RWPE2 (cell line): ENCODE measurements at regions not wholly inside any gene's neighbourhood (a gene's known extent, or its start where the extent isn't known, plus 50 kb on each side); places are given as distances from the start of the nearest gene placed in this dataset.
"Not testable (repeated sequence)": the region's sequence is repeated elsewhere in the genome, so short reads cannot be mapped to it uniquely, and the experiment has no call there.

Experiments
- ATAC-seq: fragments of 200-7000 bp; cut with Tn5 transposase; 3 replicates; pipeline ENCODE4 v1.9.1; 2021; ENCODE audit warnings: low read depth
- DNase-seq: peaks from one replicate; pipeline ENCODE4 v3.0.0-alpha.2; 2020; ENCODE audit warnings: low spot score
- H3K27ac ChIP-seq: fragments of 450-650 bp; 2 replicates; pipeline ENCODE4 v1.5.1; 2017; ENCODE audit warnings: mild to moderate bottlenecking; ENCODE audit not compliant: poor library complexity, severe bottlenecking
- H3K27me3 ChIP-seq: fragments of 250-450 bp; sonication (Bioruptor Pico); 2 replicates; pipeline ENCODE4 v1.5.1; 2021; ENCODE audit warnings: mild to moderate bottlenecking, moderate library complexity; ENCODE audit not compliant: insufficient read depth, poor library complexity, severe bottlenecking
- H3K36me3 ChIP-seq: fragments of 250-450 bp; sonication (Bioruptor Pico); 2 replicates; pipeline ENCODE4 v1.5.1; 2020; ENCODE audit warnings: low read depth, mild to moderate bottlenecking, moderate library complexity
- H3K4me1 ChIP-seq: fragments of 250-450 bp; sonication (Bioruptor Pico); 2 replicates; pipeline ENCODE4 v1.5.1; 2021; ENCODE audit warnings: mild to moderate bottlenecking, moderate library complexity; ENCODE audit not compliant: insufficient read depth, poor library complexity, severe bottlenecking
- H3K4me3 ChIP-seq: fragments of 250-450 bp; sonication (Bioruptor Pico); 2 replicates; pipeline ENCODE4 v1.5.1; 2021; ENCODE audit warnings: mild to moderate bottlenecking, moderate library complexity; ENCODE audit not compliant: severe bottlenecking
- H3K9me3 ChIP-seq: fragments of 250-450 bp; sonication (Bioruptor Pico); 2 replicates; pipeline ENCODE4 v1.5.1; 2021; ENCODE audit warnings: mild to moderate bottlenecking, moderate library complexity; ENCODE audit not compliant: severe bottlenecking
- CTCF ChIP-seq: fragments of 450-650 bp; IDR thresholded peaks from one replicate; pipeline ENCODE4 v1.5.1; 2017; ENCODE audit warnings: mild to moderate bottlenecking, moderate library complexity; ENCODE audit not compliant: poor library complexity, severe bottlenecking

- no peak for TF ChIP-seq CTCF
- peaks cover 4% of the 10 kb centered on the region for H3K9me3 ChIP-seq
- ATAC-seq (peak; percentile 55; the same call in 2 of the 3 replicates), DNase-seq (no peak)
- H3K27ac ChIP-seq, result peak overlapping the region; percentile 82
- no peaks in the 10 kb centered on the region for H3K36me3 ChIP-seq
- H3K4me3 ChIP-seq, result no peak overlapping the region
- peaks cover 10% of the 10 kb centered on the region for H3K4me1 ChIP-seq
- H3K27me3 ChIP-seq, result no peaks in the 10 kb centered on the region
Measured at GRCh38 chrX:65933085-65933589, 106.7 kb downstream of the VSIG4 start.

GRCh38 chrX:65932173-65933084 lies 107.5 kb downstream of the VSIG4 start:
- peaks cover 4% of the 10 kb centered on the region for H3K9me3 ChIP-seq
- ATAC-seq, result peak; percentile 88
- peak overlapping the region; percentile 82 for H3K27ac ChIP-seq
- no peaks in the 10 kb centered on the region for H3K36me3 ChIP-seq
- peak; percentile 74 for DNase-seq
- H3K27me3 ChIP-seq, result no peaks in the 10 kb centered on the region
- no peak for TF ChIP-seq CTCF
- H3K4me1 ChIP-seq, result peaks cover 10% of the 10 kb centered on the region
- H3K4me3 ChIP-seq, result no peak overlapping the region

GRCh38 chrX:65928522-65928921 lies 111.4 kb downstream of the VSIG4 start:
- Histone ChIP-seq H3K36me3 (no peaks in the 10 kb centered on the region), H3K9me3 (peaks cover 4% of the 10 kb centered on the region), H3K4me1 (peaks cover 7% of the 10 kb centered on the region), H3K27me3 (no peaks in the 10 kb centered on the region), H3K4me3 (no peak overlapping the region), H3K27ac (no peak overlapping the region)
- DNase-seq (no peak), ATAC-seq (no peak)
- no peak for TF ChIP-seq CTCF

GRCh38 chrX:65927386-65927785 lies 112.5 kb downstream of the VSIG4 start:
- H3K4me3 ChIP-seq, H3K27me3 ChIP-seq, H3K9me3 ChIP-seq, H3K4me1 ChIP-seq, H3K27ac ChIP-seq, DNase-seq, ATAC-seq, H3K36me3 ChIP-seq: not testable (repeated sequence)

GRCh38 chrX:65926095-65927019 lies 113.5 kb downstream of the VSIG4 start:
- ATAC-seq (no peak), DNase-seq (no peak)
- Histone ChIP-seq H3K4me1 (no peaks in the 10 kb centered on the region), H3K4me3 (no peak overlapping the region), H3K27ac (no peak overlapping the region), H3K27me3 (no peaks in the 10 kb centered on the region), H3K9me3 (no peaks in the 10 kb centered on the region), H3K36me3 (no peaks in the 10 kb centered on the region)
- no peak for TF ChIP-seq CTCF
